Keratinocyte (primary cell): ENCODE measurements at regions not wholly inside any gene's neighbourhood (a gene's known extent, or its start where the extent isn't known, plus 50 kb on each side); places are given as distances from the start of the nearest gene placed in this dataset.

Experiments
- EZH2 ChIP-seq: IDR thresholded peaks from one replicate; pipeline ENCODE4 v1.6.1; 2012; ENCODE audit warnings: inconsistent platforms, mild to moderate bottlenecking, low read length, moderate library complexity
- TF ChIP-seq, protein P1 (sequence below), 3 experiments: IDR thresholded peaks in 1 of 3; conservative IDR thresholded peaks in 1 of 3; optimal IDR thresholded peaks in 1 of 3; 2 replicates in 2 of 3; 3 replicates in 1 of 3; pipeline versions ENCODE3 to v1.5.1; 2011; ENCODE audit warnings: low read length in 3 of 3, mild to moderate bottlenecking in 3 of 3, moderate library complexity in 2 of 3, control low read depth in 1 of 3, inconsistent platforms in 1 of 3; ENCODE audit not compliant: insufficient read depth in 2 of 3; ENCODE audit errors: extremely low read depth in 1 of 3

DNA sequence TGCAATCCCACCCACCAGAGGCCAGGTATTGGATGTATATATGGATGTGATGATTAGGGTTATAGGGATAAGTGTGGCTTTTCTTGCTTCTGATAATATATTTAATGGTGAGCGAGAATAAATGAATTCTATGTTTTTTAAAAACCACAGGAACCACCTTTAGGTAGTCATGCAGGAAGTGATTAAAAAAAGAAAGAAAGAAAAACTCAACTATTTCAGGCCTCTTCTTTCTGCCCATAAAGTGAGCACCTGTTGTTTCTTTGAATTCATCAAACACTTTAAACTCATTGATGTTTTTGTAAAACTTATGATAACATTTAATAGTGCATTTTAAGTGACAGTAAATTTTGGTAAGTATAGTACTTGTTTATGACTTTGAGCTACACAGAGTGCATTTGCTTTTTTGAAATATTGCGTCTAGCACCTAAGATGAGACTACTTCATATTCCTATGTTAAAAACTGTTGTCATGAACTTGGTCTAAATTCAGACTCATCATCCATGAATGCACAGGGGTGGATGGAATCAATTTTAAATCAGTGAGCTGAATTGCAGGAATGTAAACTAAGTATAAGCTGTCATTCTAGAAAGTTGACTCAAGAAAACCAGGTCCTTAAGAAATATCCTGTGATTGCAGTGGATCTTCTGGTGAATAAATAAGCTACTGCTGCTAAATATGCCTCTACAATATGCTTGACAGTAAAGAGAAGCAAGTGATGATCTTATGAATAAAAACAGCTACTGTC, 764.4 kb upstream of the NECTIN3 start:
- TF ChIP-seq, protein P1, sequence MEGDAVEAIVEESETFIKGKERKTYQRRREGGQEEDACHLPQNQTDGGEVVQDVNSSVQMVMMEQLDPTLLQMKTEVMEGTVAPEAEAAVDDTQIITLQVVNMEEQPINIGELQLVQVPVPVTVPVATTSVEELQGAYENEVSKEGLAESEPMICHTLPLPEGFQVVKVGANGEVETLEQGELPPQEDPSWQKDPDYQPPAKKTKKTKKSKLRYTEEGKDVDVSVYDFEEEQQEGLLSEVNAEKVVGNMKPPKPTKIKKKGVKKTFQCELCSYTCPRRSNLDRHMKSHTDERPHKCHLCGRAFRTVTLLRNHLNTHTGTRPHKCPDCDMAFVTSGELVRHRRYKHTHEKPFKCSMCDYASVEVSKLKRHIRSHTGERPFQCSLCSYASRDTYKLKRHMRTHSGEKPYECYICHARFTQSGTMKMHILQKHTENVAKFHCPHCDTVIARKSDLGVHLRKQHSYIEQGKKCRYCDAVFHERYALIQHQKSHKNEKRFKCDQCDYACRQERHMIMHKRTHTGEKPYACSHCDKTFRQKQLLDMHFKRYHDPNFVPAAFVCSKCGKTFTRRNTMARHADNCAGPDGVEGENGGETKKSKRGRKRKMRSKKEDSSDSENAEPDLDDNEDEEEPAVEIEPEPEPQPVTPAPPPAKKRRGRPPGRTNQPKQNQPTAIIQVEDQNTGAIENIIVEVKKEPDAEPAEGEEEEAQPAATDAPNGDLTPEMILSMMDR (optimal IDR thresholded peaks at IDR 0.05 in 1 of 3, IDR thresholded peaks at IDR 0.05 in 1 of 3, conservative IDR thresholded peaks at IDR 0.05 in 1 of 3; ENCODE audit: extremely low read depth in 1 of 3, insufficient read depth in 2 of 3, low read length in 3 of 3) = no peak
- no peak for TF ChIP-seq EZH2
